Renal cortical epithelial cell (primary cell): ENCODE measurements at regions not wholly inside any gene's neighbourhood (a gene's known extent, or its start where the extent isn't known, plus 50 kb on each side); places are given as distances from the start of the nearest gene placed in this dataset.
"Not testable (repeated sequence)": the region's sequence is repeated elsewhere in the genome, so short reads cannot be mapped to it uniquely, and the experiment has no call there.

ENCODE experiments used
- DNase-seq: peaks from one replicate; pipeline ENCODE4 v3.0.0-alpha.2; 2011; ENCODE audit warnings: low read depth

GRCh38 chr4:66929748-66930147 is 615.6 kb downstream of the CENPC start:
- no peak for DNase-seq

GRCh38 chr4:66928881-66929280 is 616.4 kb downstream of the CENPC start:
- not testable (repeated sequence) for DNase-seq

GRCh38 chr4:66927937-66928336 is 617.4 kb downstream of the CENPC start:
- no peak for DNase-seq

- DNase-seq, result no peak
Observed at GRCh38 chr4:66926687-66927086, 618.6 kb downstream of the CENPC start.

GRCh38 chr4:66923081-66923865 is 622.0 kb downstream of the CENPC start:
- DNase-seq, result no peak

GRCh38 chr4:66921433-66921832 is 623.9 kb downstream of the CENPC start:
- DNase-seq, result no peak

- no peak for DNase-seq
Observed at GRCh38 chr4:66920514-66920913, 624.8 kb downstream of the CENPC start.

- DNase-seq, result no peak
Observed at GRCh38 chr4:66911880-66912279, 633.4 kb downstream of the CENPC start.

- no peak for DNase-seq
Observed at GRCh38 chr4:66906314-66906713, 639.0 kb downstream of the CENPC start.

- DNase-seq, result no peak
Observed at GRCh38 chr4:66899422-66900065, 645.8 kb downstream of the CENPC start.

GRCh38 chr4:66893807-66894206 is 651.5 kb downstream of the CENPC start:
- DNase-seq, result no peak

- DNase-seq, result no peak
Observed at GRCh38 chr4:66887061-66887460, 658.2 kb downstream of the CENPC start.

- no peak for DNase-seq
Observed at GRCh38 chr4:66885501-66886165, 659.7 kb downstream of the CENPC start.

GRCh38 chr4:66876946-66877345 is 668.4 kb downstream of the CENPC start:
- DNase-seq, result no peak

- DNase-seq, result no peak
Observed at GRCh38 chr4:66872661-66873060, 672.6 kb downstream of the CENPC start.

GRCh38 chr4:66863481-66863880 is 681.8 kb downstream of the CENPC start:
- no peak for DNase-seq

GRCh38 chr4:66855956-66856355 is 689.3 kb downstream of the CENPC start:
- DNase-seq, result no peak

- no peak for DNase-seq
Observed at GRCh38 chr4:66853845-66854244, 691.5 kb downstream of the CENPC start.

GRCh38 chr4:66852843-66853242 is 692.5 kb downstream of the CENPC start:
- no peak for DNase-seq

- no peak for DNase-seq
Observed at GRCh38 chr4:66849596-66849995, 695.7 kb downstream of the CENPC start.

- DNase-seq, result no peak
Observed at GRCh38 chr4:66842724-66843088, 702.6 kb downstream of the CENPC start.

- DNase-seq, result no peak
Observed at GRCh38 chr4:66842026-66842723, 703.1 kb downstream of the CENPC start.
